ENCODE measurements at regions not wholly inside any gene's neighbourhood (a gene's known extent, or its start where the extent isn't known, plus 50 kb on each side); places are given as distances from the start of the nearest gene placed in this dataset.

DNA sequence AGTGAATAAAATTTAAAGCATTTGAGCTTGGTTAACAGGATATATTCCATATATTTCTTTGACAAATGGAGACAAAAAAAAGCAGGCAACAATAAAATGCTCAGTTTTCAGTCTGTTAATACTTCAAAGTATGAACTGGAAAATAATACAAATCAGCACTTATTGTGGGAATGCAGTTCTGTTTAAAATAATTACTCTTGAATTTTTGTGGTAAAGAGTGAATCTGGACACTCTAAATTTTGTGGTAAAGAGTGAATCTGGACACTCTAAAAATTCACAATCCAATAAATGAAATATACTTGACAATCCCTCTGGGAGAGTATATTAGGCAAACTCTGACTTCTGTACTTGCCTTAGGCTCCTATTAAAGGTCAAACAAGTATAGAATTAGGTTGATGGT, 141.9 kb upstream of the RASA1 start:
- TF ChIP-seq MAZ (IDR thresholded peaks at IDR 0.05; ENCODE audit: borderline replicate concordance, low read depth, low read length) (no peak), KDM1A (IDR thresholded peaks at IDR 0.05; ENCODE audit: low read depth) (no peak), HDAC2 (IDR thresholded peaks at IDR 0.05) (no peak), JUNB (IDR thresholded peaks at IDR 0.05) (no peak)
- TF ChIP-seq, protein P1, sequence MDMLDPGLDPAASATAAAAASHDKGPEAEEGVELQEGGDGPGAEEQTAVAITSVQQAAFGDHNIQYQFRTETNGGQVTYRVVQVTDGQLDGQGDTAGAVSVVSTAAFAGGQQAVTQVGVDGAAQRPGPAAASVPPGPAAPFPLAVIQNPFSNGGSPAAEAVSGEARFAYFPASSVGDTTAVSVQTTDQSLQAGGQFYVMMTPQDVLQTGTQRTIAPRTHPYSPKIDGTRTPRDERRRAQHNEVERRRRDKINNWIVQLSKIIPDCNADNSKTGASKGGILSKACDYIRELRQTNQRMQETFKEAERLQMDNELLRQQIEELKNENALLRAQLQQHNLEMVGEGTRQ (IDR thresholded peaks at IDR 0.05): no peak
- TF ChIP-seq, protein P2, sequence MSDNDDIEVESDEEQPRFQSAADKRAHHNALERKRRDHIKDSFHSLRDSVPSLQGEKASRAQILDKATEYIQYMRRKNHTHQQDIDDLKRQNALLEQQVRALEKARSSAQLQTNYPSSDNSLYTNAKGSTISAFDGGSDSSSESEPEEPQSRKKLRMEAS (IDR thresholded peaks at IDR 0.05): no peak
- TF ChIP-seq, protein P3, sequence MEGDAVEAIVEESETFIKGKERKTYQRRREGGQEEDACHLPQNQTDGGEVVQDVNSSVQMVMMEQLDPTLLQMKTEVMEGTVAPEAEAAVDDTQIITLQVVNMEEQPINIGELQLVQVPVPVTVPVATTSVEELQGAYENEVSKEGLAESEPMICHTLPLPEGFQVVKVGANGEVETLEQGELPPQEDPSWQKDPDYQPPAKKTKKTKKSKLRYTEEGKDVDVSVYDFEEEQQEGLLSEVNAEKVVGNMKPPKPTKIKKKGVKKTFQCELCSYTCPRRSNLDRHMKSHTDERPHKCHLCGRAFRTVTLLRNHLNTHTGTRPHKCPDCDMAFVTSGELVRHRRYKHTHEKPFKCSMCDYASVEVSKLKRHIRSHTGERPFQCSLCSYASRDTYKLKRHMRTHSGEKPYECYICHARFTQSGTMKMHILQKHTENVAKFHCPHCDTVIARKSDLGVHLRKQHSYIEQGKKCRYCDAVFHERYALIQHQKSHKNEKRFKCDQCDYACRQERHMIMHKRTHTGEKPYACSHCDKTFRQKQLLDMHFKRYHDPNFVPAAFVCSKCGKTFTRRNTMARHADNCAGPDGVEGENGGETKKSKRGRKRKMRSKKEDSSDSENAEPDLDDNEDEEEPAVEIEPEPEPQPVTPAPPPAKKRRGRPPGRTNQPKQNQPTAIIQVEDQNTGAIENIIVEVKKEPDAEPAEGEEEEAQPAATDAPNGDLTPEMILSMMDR (IDR thresholded peaks at IDR 0.05): no peak
